Testis (tissue), 2 donors: ENCODE measurements at regions not wholly inside any gene's neighbourhood (a gene's known extent, or its start where the extent isn't known, plus 50 kb on each side); places are given as distances from the start of the nearest gene placed in this dataset.

Experiments used
- POLR2A ChIP-seq: fragments of 450-650 bp; IDR thresholded peaks from one replicate; pipeline ENCODE4 v1.6.1; 2017; ENCODE audit warnings: antibody characterized with exemption, mild to moderate bottlenecking, moderate library complexity
- TF ChIP-seq, protein P1 (sequence below), 3 experiments: fragments of 450-650 bp in 2 of 3; fragments of 200-600 bp in 1 of 3; sonication (generic) in 1 of 3; IDR thresholded peaks; one replicate each; pipeline ENCODE4 v1.5.1; 2016 to 2019; ENCODE audit warnings: antibody characterized with exemption in 3 of 3, mild to moderate bottlenecking in 2 of 3, moderate library complexity in 1 of 3

DNA sequence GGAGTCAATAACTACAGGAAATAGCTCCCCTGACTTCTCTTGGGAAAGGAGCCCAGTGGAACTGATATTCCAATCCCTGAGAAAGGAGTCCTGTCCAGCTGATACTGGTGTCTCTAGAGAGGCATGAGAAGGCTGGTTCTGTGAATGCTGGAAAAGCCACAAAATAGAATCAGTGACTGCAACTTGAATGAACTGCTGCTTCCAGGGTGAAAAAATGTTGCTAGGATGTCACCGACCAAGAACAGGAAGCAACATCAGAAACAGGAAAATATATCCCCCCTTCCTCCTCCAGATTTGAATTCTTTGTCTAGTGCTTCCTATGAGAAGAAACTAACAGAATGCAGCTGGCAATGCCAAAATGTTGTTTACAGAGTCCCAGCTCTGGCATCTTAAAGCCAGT, 269.3 kb upstream of the LYPLAL1 start:
- TF ChIP-seq, protein P1, sequence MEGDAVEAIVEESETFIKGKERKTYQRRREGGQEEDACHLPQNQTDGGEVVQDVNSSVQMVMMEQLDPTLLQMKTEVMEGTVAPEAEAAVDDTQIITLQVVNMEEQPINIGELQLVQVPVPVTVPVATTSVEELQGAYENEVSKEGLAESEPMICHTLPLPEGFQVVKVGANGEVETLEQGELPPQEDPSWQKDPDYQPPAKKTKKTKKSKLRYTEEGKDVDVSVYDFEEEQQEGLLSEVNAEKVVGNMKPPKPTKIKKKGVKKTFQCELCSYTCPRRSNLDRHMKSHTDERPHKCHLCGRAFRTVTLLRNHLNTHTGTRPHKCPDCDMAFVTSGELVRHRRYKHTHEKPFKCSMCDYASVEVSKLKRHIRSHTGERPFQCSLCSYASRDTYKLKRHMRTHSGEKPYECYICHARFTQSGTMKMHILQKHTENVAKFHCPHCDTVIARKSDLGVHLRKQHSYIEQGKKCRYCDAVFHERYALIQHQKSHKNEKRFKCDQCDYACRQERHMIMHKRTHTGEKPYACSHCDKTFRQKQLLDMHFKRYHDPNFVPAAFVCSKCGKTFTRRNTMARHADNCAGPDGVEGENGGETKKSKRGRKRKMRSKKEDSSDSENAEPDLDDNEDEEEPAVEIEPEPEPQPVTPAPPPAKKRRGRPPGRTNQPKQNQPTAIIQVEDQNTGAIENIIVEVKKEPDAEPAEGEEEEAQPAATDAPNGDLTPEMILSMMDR (IDR thresholded peaks at IDR 0.05): no peak
- no peak for TF ChIP-seq POLR2A
